T-cell (primary cell): ENCODE measurements at regions not wholly inside any gene's neighbourhood (a gene's known extent, or its start where the extent isn't known, plus 50 kb on each side); places are given as distances from the start of the nearest gene placed in this dataset.

Source experiments
- ATAC-seq, 4 experiments: fragments of 200-7000 bp in 3 of 4; fragments of 150-1000 bp in 1 of 4; cut with Tn5 transposase; replicated peaks in 1 of 4; 1 replicate in 3 of 4; 2 replicates in 1 of 4; pipeline ENCODE4 v1.10.0; 2021; ENCODE audit warnings: moderate library complexity in 3 of 4, mild to moderate bottlenecking in 2 of 4, moderate number of reproducible peaks in 1 of 4
- CTCF ChIA-PET, 2 donors: fragments of 300-600 bp; sonication (Branson Sonifier 250); formaldehyde crosslinking; loops; one replicate each; lab custom pipeline; 2022; ENCODE audit warnings: antibody characterized with exemption in 2 of 2; lab: Charles Lee
- POLR2A ChIA-PET, 2 donors: fragments of 300-600 bp; sonication (Branson Sonifier 250); formaldehyde crosslinking; loops; one replicate each; lab custom pipeline; 2022; ENCODE audit warnings: antibody characterized with exemption in 2 of 2; lab: Charles Lee
- DNase-seq, 35 experiments: peaks; one replicate each; pipeline versions ENCODE4 v3.0.0 to v3.0.0-alpha.2; 2013 to 2023
- H3K27ac ChIP-seq: one replicate; pipeline ENCODE4 v1.5.1; 2013; ENCODE audit warnings: low read length
- H3K27me3 ChIP-seq, 2 experiments: replicated peaks in 1 of 2; 1 replicate in 1 of 2; 2 replicates in 1 of 2; pipeline versions ENCODE4 v1.6.1 to v1.7.0; 2013; ENCODE audit warnings: low read length in 1 of 2, mixed read lengths in 1 of 2; ENCODE audit not compliant: control insufficient read depth in 2 of 2, insufficient read depth in 2 of 2; ENCODE audit errors: extremely low read depth in 1 of 2
- H3K36me3 ChIP-seq, 2 donors: 1 replicate in 1 of 2; 2 replicates in 1 of 2; pipeline versions ENCODE4 v1.6.1 to v1.7.0; 2013; ENCODE audit warnings: low read length in 1 of 2; ENCODE audit not compliant: control insufficient read depth in 2 of 2, insufficient read depth in 1 of 2; ENCODE audit errors: extremely low read depth in 1 of 2
- H3K4me1 ChIP-seq, 2 experiments: 1 replicate in 1 of 2; 2 replicates in 1 of 2; pipeline versions ENCODE4 v1.6.1 to v1.7.0; 2013; ENCODE audit warnings: low read length in 2 of 2, mixed read lengths in 1 of 2; ENCODE audit not compliant: insufficient read depth in 2 of 2, control insufficient read depth in 1 of 2; ENCODE audit errors: extremely low read depth in 1 of 2
- H3K4me3 ChIP-seq, 2 donors: 1 replicate in 1 of 2; 2 replicates in 1 of 2; pipeline versions ENCODE4 v1.5.1 to v1.7.0; 2013; ENCODE audit warnings: mild to moderate bottlenecking in 2 of 2, low read length in 1 of 2, moderate library complexity in 1 of 2; ENCODE audit not compliant: control insufficient read depth in 1 of 2; ENCODE audit errors: extremely low read depth in 1 of 2
- H3K9me3 ChIP-seq: 2 replicates; pipeline ENCODE4 v1.7.0; 2013
- H3K27ac Mint-ChIP-seq, 2 donors: one replicate each; pipeline ENCODE4 v1.8.0; 2020 to 2021; ENCODE audit warnings: mild to moderate bottlenecking in 2 of 2, mixed read lengths in 2 of 2
- H3K27me3 Mint-ChIP-seq, 2 donors: one replicate each; pipeline ENCODE4 v1.8.0; 2021 to 2022; ENCODE audit warnings: mixed read lengths in 2 of 2
- H3K36me3 Mint-ChIP-seq: one replicate; pipeline ENCODE4 v1.8.0; 2021; ENCODE audit warnings: mixed read lengths
- H3K4me1 Mint-ChIP-seq, 3 donors: one replicate each; pipeline ENCODE4 v1.8.0; 2020 to 2022; ENCODE audit warnings: mixed read lengths in 3 of 3, mild to moderate bottlenecking in 1 of 3
- H3K4me3 Mint-ChIP-seq, 3 donors: one replicate each; pipeline ENCODE4 v1.8.0; 2020 to 2022; ENCODE audit warnings: mild to moderate bottlenecking in 3 of 3, mixed read lengths in 3 of 3, moderate library complexity in 3 of 3
- H3K9me3 Mint-ChIP-seq, 3 donors: one replicate each; pipeline ENCODE4 v1.8.0; 2020 to 2022; ENCODE audit warnings: mixed read lengths in 3 of 3
- whole genome bisulfite sequencing: methylation state at CpG from one replicate; pipeline ENCODE4 v1.1.5; 2013; ENCODE audit warnings: missing lambda C conversion rate; ENCODE audit not compliant: insufficient coverage; 5-methylcytosine and 5-hydroxymethylcytosine counted together

- Mint-ChIP-seq H3K9me3 (no peaks in the 10 kb centered on the region), H3K27ac (no peak overlapping the region), H3K27me3 (peaks cover 74 to 92% of the 10 kb centered on the region in 2 donors), H3K4me3 (no peak overlapping the region), H3K36me3 (no peaks in the 10 kb centered on the region), H3K4me1 (peaks cover 0 to 7% (median 5%) of the 10 kb centered on the region in 3 donors)
- Histone ChIP-seq H3K27me3 (peaks cover 10 to 97% of the 10 kb centered on the region in 2 experiments), H3K4me1 (no peaks in the 10 kb centered on the region), H3K27ac (no peak overlapping the region), H3K36me3 (no peaks in the 10 kb centered on the region), H3K9me3 (no peaks in the 10 kb centered on the region), H3K4me3 (no peak overlapping the region)
- ATAC-seq (no peak), DNase-seq (no peak)
- CTCF ChIA-PET = interaction anchor here in 1 of 2 donors (0.6 kb wide), 2 partner anchors 143 to 545 kb away, joined by 3 read pairs; no protein-coding TSS in a partner anchor
- POLR2A ChIA-PET = interaction anchor here in 1 of 2 donors (0.6 kb wide), 1 partner anchor 734 kb away, joined by 5 read pairs; no protein-coding TSS in a partner anchor
- WGBS = 89% methylated on average over 2 of the region's 5 CpGs
These were observed 72.7 kb upstream of the HSPA9 start for GRCh38 chr5:138647794-138648410.

GRCh38 chr5:138647261-138647788, 72.1 kb upstream of the HSPA9 start:
- Histone ChIP-seq H3K36me3 (no peaks in the 10 kb centered on the region), H3K4me1 (no peaks in the 10 kb centered on the region), H3K27me3 (peaks cover 6 to 99% of the 10 kb centered on the region in 2 experiments), H3K4me3 (no peak overlapping the region), H3K27ac (no peak overlapping the region), H3K9me3 (no peaks in the 10 kb centered on the region)
- WGBS = 81% methylated on average over 4 of the region's 5 CpGs
- DNase-seq = no peak
- Mint-ChIP-seq H3K27ac (no peak overlapping the region), H3K4me3 (no peak overlapping the region), H3K36me3 (no peaks in the 10 kb centered on the region), H3K9me3 (no peaks in the 10 kb centered on the region), H3K4me1 (peaks cover 0 to 6% (median 5%) of the 10 kb centered on the region in 3 donors), H3K27me3 (peaks cover 74 to 90% of the 10 kb centered on the region in 2 donors)
- ATAC-seq = no peak
- ChIA-PET CTCF (interaction anchor here in 1 of 2 donors (0.6 kb wide), 1 partner anchor 144 kb away, joined by 3 read pairs; no protein-coding TSS in a partner anchor), POLR2A (no interaction called here)

DNA sequence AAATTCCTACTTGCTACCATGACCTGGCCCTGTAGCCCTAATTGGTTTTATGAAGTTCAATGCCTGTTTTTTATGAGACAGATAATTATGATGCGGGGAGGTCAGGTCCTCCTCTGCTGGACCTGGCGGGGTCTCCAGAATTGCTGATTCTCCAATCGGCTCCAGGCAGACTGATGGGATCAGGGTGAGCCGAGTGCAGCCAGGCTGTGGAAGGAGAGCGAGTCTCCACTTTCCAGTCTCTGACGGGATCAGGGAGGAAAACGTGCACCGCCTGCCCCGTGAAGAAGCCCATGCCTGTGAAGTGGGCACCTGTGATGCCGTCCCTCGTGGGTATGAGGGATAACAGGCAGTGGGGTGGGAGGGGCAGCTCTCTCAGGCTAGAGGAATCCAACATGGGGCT, 71.5 kb upstream of the HSPA9 start:
- Mint-ChIP-seq H3K36me3 (no peaks in the 10 kb centered on the region), H3K4me1 (peaks cover 0 to 8% (median 4%) of the 10 kb centered on the region in 3 donors), H3K27ac (no peak overlapping the region), H3K4me3 (no peak overlapping the region), H3K27me3 (peaks cover 75 to 91% of the 10 kb centered on the region in 2 donors), H3K9me3 (no peaks in the 10 kb centered on the region)
- Histone ChIP-seq H3K27ac (no peak overlapping the region), H3K27me3 (peaks cover 4 to 99% of the 10 kb centered on the region in 2 experiments), H3K4me3 (no peak overlapping the region), H3K9me3 (no peaks in the 10 kb centered on the region), H3K4me1 (peaks cover 0 to under 1% of the 10 kb centered on the region in 2 experiments), H3K36me3 (no peaks in the 10 kb centered on the region)
- no peak for ATAC-seq
- WGBS = 93% methylated on average over 4 of the region's 11 CpGs
- POLR2A ChIA-PET = no interaction called here
- no peak for DNase-seq
- CTCF ChIA-PET = no interaction called here

GRCh38 chr5:138645778-138646575, 70.8 kb upstream of the HSPA9 start:
- Mint-ChIP-seq H3K27ac (no peak overlapping the region), H3K4me3 (no peak overlapping the region), H3K27me3 (peaks cover 77 to 91% of the 10 kb centered on the region in 2 donors), H3K4me1 (peaks cover 0 to 5% (median 2%) of the 10 kb centered on the region in 3 donors), H3K36me3 (no peaks in the 10 kb centered on the region), H3K9me3 (no peaks in the 10 kb centered on the region)
- ATAC-seq (no peak), DNase-seq (no peak)
- Histone ChIP-seq H3K4me1 (peaks cover 0 to 2% of the 10 kb centered on the region in 2 experiments), H3K27ac (no peak overlapping the region), H3K27me3 (peaks cover 5 to 99% of the 10 kb centered on the region in 2 experiments), H3K4me3 (no peak overlapping the region), H3K36me3 (no peaks in the 10 kb centered on the region), H3K9me3 (no peaks in the 10 kb centered on the region)
- ChIA-PET CTCF (no interaction called here), POLR2A (no interaction called here)
- WGBS = 50% methylated on average over 1 of the region's 5 CpGs

DNA sequence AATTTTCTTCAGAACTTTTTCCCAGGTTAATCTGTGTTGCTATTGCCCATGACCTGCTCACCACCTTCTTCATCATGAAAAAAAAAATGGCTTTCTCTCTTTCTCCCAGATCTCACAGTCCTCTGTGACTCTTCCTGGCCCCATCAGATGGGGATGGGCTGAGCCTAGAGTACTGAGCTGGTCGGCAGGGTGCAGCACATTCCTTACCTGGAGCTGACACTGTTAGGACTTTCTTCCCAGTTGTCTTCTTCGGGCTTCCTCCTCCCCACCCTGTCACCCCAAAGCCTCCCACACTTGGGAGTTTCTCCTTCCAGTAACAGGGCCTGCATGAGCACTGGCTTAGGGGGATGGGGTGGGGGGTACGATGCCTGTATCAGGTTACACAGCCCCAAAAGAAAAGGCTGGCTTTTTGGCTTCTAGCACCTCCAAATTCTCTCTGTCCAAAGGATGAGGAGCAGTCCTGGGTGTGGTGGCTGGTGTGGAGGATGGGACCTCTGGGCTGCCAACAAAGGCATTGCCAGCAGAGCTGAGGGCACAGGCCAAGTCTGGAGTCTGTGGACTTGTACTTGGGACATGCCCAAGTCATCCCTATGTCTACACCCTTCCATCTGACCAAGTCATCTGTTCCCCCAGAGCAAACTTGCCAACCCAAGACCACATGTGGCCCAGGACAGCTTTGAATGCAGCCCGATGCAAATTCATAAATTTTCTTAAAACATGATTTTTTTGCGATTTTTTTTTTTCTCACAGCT, 68.0 kb upstream of the HSPA9 start:
- Histone ChIP-seq H3K27me3 (peaks cover 4 to 98% of the 10 kb centered on the region in 2 experiments), H3K4me3 (no peak overlapping the region), H3K9me3 (no peaks in the 10 kb centered on the region), H3K4me1 (peaks cover 0 to 2% of the 10 kb centered on the region in 2 experiments), H3K36me3 (no peaks in the 10 kb centered on the region), H3K27ac (no peak overlapping the region)
- H3K4me1 Mint-ChIP-seq = peaks cover 0 to 5% (median 0%) of the 10 kb centered on the region in 3 donors
- H3K9me3 Mint-ChIP-seq = no peaks in the 10 kb centered on the region
- WGBS = no CpG with 5 or more reads among the region's 5 CpGs
- ATAC-seq (no peak), DNase-seq (no peak)
- ChIA-PET CTCF (no interaction called here), POLR2A (no interaction called here)
- no peak overlapping the region for H3K4me3 Mint-ChIP-seq
- no peak overlapping the region for H3K27ac Mint-ChIP-seq
- peaks cover 75 to 92% of the 10 kb centered on the region in 2 donors for H3K27me3 Mint-ChIP-seq
- no peaks in the 10 kb centered on the region for H3K36me3 Mint-ChIP-seq
